ENCODE measurements at regions not wholly inside any gene's neighbourhood (a gene's known extent, or its start where the extent isn't known, plus 50 kb on each side); places are given as distances from the start of the nearest gene placed in this dataset.

DNA sequence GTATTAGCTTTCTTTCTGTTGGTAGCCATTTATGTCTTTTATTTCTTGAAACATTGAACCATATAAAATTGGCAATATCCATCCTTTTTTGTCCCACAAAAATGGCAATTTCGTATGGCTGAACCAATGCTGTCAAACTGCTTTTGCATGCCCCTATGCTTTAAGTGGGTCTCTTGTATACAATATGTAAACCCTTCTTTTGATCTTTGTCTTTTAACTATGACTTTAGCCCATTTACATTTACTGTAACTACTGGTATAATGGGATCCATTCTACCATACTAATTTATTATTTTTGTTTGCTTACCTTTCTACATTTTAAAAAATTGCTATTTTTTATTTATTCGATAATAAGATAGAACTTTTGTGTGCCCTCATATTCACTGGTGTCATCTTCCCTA lies 93.4 kb downstream of the TENT4A start:
- no peak for DNase-seq (ENCODE audit: low read depth)

DNA sequence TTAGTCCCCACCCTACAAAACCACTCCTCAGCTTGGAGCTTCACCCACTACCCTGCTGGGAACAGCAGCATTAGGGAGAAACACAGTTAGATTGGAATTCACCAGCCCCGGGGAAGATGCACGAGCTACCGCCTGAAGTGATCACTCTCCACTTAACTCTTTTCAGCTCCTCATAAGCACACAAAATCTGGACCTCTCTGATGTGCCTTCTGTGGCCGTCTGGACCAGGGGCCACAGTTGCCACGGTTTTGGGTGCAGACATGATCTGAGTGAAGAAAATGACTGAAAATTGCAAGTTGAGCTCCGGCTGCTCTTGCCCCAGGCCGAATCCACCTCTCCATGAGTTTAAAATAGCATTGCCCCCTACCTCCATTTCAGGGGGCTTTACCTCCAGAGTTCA lies 95.2 kb downstream of the TENT4A start:
- DNase-seq (ENCODE audit: low read depth): no peak

DNA sequence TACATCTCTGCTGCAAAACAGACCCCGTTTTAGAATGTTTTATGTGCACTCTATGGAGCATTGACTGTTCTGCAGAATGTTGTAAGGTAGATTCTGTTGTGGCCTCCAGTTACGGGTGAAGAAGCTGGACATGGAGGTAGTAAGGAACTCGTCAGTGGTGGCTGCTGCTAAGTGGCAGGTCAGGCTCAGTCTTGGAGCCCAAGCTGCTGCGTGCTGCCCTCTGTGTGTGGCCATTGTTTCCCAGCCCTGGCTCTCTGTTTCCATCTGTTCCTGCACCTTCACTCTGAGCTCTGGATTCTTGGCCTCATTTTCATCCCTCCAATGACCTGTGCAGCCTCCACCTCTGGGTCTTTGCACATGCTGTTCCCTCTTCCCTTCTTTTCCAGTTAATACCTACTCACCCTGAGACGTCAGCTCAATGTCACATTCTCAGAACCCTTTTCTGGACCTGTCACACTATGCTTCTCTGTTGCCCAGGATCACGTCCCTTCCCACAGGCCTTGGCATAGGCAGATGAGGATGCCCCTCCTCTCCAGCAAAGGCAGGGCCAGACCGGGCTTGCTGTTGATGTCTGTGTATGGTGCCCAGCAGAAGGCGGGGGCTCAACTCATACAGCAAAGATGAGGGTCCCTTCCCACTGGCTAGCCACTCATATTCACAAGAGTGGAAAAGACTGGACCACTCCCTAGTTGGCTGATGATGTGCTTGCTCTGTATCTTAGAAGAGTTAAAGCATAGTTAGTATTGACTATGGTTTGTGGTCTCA lies 97.6 kb downstream of the TENT4A start:
- DNase-seq (ENCODE audit: low read depth): no peak

DNA sequence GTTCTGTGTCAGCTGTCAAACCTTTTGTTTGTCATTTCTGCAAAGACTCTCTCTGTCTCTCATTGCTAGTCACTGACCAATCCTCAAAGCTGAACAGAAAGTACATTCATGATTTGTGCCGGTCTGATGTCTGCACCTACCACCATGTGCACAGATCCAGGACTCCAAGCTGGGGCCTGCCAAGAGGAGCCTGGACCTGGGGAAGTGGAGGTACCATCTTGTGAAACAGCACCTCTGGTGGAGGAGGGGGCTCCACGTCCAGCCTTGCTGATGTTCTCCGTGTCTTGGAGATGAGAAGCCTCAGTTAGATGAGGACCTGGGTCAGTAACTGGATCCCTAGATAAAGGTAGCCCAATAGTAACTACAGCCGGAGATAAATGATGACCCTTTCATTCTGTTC lies 98.9 kb downstream of the TENT4A start:
- no peak for DNase-seq (ENCODE audit: low read depth)

DNA sequence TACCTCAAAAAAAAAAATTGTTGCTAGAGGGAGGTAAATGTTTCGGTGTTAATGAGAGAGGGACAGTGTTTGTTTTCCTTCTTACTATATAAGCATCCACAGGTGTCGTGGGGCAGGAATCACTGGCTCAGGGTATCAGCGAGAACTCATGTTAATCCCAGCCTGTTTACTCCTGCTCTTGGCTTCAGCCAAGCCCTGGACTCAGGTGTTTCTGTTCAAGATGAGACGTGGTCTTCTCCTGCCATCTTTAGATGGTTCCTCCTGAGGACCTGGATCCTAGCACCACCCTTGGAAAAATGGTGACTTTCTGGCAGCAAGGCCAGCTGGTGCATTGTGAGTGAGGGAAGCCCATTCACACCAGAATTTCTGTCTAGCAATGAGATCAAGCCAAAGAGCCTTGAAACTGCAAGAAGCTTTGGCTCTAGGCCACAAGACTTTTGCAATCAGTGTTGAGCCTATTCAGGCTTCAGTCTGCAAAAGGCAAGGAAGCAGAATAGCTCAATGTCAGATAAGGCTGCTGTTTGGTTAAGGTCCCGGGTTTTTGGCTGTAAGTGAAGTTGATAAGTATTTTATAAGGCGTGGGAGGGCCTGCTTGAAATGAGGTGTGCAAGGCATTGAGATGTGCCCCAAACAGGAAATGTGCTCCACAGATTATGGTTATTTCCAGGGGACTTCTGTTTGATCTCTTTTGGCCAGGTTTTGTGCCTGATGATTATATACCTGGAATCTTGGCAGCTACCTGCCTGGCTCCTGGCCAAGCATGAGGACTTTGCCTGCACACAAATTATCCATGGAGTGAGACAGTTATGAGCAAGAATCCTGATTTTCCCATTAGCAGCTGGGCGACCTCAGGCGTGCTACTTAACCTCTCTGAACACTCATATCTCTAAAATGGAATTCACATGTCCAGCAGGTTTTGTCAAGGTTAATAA lies 99.8 kb downstream of the TENT4A start:
- no peak for DNase-seq (ENCODE audit: low read depth)

DNA sequence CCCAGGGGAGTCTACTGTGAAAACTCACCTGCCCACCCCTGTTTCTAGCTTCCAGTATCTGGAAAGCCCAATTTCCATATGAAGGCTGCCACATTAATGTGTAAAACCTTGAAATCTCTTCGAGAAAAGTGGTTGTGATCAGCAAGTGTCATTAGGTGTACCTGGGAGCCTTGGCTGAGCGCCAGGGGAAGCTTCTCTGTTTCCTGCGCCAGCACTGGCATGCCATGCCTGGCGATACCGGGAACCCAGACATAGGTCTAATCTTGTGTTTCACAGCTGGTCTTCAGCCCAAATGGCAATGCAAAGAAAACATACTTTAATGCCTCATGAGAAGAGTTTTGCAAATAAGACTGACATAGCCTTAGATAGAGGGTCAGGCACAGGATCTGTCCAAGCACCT lies 101.6 kb downstream of the TENT4A start:
- no peak for DNase-seq (ENCODE audit: low read depth)

DNA sequence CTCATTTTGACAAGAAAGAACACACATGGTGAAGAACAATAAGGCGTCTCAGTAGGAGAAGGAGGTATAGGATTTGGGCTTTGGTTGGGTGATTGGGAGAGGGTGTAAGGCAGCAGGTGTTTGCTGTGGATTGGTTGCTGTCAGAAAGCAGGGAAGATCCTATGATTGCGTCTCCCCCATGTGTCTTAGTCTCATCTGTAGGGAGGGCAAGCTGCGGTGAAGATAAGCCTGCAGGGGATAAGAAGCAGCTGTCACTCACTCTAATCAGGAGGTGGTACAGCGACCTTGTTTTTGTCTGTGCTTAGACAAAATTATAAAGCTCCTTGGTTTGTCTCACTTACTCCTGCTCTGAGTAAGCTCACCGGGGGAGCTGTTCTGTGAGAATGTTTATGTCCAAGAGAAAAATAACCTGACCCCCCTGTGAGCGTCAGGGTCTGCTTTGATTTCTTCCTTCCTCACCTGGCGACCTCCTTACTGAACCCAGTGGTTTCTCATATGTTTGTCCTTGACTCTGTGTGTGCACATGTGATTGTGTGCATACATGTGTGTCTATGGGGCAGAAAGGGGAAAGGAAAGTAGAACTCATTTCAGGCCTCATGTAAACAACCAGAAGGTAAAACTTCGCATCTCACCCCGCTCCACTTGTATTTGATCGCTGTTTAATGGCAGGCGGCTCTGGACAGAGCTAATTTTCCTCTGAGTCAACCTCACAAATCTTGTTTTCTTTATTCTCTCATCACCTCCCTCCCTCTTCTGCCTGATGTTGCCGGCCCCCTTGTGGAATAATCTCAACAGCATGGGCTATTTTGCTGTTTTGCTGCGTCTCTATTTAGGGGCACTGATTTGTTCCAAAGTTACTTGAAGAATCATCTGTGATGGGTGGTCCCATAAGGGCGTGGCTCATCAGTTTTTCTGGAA lies 105.6 kb downstream of the TENT4A start:
- DNase-seq (ENCODE audit: low read depth): no peak

DNA sequence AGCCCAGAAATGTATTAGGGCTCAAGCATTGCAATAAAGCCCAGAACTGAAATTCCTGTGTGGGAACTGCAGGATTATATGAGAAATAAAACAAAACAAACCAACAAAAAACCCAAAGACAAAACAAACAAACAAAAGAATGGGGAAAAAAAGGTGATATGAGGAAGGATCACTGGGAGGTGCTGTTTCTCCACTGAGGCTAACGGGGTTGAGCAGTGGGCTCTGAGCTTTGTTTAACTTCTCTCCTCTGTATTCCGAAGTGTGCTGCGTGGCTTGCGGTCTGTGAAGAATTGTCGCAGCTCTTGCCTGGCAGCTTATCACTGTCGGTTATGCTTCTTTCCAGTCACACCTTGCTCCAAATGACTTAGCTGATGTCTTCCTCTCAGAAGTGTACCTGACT lies 106.3 kb downstream of the TENT4A start:
- DNase-seq (ENCODE audit: low read depth): no peak

DNA sequence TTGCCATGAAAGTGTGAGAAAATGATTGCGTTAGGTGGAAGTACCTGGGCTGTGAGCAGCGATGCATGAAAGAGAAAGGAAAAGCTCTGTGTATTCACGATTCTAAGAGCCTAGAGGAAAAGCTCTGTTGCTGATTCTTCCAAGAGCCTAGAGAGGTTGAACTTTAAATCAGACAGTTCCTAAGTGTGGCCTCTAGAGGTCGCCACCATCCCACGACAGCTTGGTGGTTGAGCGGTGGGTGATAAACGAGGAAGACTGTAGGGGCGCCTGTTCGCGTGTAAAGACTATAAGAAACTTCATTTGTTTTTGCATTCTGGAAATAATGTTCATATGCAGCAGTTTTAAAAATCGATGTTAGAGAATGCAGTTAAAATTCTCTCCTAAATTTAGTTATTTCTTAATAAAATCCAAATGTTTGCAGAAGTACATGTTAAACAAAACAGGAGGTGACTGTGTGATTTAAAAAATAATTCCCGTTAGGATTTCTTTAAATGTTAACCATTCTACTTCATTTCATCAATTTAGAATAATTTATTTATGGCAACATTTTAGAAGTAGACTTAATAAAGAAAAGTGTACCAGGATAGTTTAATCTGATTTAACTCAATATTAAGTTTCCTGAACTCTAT lies 107.7 kb downstream of the TENT4A start:
- DNase-seq (ENCODE audit: low read depth): no peak

DNA sequence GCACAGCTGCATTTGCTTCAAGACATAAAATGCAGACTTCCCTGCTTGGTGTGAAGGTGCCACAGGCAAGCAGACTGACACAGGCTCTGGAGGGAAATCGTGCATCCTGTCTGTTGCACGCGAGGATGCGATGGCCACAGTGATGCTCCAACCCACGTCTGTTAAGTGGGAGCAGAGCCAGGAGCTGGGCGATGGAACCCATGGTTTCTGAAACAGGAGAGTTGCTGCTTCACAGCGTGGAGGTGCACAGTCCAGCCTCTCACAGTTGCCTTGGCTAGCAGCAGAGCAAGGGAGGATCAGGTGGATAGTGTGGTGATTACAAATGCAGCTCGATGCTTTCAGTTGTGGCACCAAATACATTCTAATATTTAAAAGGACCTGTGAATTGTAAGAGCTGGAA lies 108.8 kb downstream of the TENT4A start:
- no peak for DNase-seq (ENCODE audit: low read depth)

DNA sequence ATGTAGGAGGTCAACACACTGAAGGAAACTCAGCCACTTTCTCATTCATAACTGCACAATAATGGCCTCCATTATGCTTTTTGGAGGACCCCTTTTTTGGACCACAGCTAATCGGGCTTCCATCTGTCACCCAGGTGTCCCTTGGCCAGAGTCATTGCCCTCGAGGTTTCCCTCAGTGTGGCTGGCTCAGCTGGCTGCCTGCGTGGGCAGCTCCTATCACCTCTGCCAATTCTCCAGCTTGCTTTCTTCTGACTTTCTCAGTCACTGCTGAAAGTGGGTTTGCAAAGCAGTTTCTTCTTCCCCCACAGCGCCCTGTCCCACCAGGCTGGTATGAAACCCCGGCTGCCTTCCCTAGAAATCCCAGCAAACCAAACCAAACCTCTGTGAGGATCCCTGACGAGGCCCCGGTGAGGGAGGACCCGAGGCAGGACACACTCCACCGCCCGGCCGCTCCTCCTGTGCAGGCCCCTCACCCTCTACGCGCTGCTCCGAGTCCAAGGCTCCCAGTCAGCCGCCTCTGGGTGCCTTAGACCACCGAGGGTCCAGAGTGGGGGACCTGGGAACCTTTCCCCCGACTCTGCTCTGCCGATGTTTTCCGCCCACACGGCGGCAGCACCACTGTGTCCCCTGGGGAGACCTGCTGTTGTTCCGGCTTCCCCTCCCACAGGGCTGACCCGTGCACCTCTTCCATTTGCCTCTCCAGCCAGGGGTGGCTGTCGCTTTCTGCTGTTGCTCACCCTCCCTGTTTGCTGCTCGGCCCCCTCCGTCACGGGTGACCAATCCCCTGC lies 109.5 kb downstream of the TENT4A start:
- DNase-seq (ENCODE audit: low read depth): no peak

DNA sequence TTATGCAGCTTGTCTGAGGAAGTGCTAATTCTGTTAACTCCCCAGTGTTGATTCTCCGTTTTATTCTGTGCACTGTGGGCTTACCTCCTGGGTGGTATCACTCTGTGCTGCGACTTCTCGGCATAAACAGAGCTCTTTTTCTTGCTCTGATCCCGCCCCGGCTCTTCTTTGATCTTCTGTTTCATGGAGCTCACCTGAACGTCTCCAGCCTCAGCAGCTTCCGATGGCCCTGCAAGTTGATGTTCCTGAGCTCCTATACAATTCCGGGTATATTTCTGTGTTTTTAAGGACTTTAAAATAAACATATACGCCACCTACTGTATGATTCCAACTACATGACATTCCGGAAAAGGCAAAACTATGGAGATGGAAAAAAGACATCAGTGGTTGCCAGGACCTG lies 110.8 kb downstream of the TENT4A start:
- DNase-seq (ENCODE audit: low read depth): no peak

DNA sequence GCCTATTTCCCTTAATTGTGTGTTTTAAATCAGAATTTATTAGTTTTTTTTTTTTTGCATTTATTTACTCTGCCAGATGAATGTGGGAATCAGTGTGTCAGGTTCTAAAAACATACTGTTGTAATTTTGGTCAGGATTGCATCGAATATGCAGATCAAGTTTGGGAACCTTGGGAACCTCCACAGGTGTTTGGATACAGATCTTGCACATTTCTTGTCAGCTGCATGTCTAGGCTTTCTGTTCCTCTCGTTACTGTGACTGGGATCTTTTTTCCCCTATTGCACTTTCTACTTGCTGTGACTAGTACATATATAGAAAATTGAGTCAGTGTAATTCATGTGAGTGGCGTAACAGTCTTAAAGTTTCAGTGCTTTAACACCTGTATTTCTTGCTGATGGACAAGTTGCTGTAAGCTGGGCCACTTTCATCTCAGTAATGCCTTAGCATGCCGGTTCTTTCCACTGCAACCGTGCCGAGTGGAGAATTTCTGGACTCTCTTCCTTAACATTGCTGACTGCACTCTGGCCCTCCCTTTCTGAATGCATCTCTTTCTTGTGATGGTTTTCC lies 112.5 kb downstream of the TENT4A start:
- DNase-seq (ENCODE audit: low read depth): no peak

DNA sequence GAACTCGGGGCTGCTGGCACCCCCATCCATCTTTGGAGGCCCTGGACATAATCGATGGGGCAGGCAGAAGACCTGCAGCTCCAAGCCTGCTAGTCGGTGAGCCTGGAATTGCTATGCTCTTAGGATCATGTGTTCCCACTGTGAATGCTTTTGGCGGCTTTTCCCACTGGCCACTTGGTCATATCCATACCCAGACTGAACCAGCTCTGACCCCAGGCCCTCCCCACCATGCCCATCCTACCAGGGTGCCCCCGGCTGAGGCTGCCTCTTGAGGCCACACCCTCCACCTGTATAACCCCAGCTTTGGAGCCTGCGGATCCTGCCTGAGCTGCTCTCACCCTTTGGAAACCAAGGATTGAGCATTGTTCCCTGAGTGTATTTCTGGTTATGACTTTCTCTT lies 113.5 kb downstream of the TENT4A start:
- DNase-seq (ENCODE audit: low read depth): no peak

DNA sequence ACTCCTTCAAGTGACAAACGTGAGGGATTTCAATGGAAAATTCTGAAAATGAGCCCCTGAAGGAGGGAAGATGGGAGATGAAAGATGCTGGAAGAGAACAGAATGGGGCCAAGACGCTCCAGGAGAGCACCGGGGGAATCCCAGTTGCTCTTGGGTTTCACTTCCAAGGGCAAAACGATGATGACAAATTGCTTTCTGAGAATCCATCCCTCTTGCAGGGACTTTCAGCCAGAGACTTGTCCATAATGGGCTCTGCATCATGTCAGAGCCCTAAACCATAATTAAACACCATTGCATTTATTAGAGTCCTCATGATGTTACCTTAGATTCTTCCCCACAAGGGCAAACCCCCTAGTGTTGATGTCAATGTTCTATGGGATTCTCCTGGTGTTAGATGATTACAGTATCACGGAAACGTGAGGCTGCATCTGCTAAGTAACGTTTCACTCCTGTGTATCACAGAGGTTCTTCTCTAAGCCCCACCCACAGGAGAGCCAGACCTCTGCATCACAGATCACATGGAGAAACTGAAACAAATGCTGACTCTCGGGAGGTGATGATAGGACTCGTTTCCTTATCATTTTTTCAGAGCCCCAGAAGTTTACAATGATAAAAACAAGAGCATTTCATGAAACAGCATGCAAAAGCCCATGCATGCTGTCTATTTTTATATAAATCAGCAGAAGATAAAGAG lies 114.4 kb downstream of the TENT4A start:
- no peak for DNase-seq (ENCODE audit: low read depth)

DNA sequence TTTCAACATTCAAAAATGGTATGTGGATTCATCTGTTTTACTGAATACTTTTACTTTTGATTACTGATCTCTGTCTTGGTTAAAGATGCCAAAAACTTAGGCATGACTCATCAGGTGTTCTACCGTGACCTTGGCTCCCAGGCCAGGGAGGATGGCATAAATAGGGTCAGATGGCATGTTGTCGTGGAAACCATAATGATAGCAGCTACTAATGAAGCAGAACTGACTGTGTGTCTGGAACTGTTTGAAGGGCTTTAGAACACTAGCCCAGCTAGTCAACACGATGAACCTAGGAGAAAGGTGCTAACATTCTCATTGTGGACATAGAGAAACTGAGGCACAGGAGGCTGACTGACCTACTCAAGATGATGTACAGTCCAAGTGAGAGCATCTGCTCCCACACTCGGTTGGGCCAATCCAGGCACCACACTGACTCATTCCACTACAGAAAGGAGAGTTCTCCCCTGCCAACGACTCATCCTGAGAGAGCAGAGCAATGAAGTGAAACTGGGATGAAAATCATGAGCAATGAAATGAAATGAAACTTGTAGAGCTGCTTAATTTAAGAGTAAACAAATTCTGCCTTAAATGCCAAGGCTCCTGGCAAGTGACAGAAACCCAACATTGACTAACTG lies 116.0 kb downstream of the TENT4A start:
- no peak for DNase-seq (ENCODE audit: low read depth)

DNA sequence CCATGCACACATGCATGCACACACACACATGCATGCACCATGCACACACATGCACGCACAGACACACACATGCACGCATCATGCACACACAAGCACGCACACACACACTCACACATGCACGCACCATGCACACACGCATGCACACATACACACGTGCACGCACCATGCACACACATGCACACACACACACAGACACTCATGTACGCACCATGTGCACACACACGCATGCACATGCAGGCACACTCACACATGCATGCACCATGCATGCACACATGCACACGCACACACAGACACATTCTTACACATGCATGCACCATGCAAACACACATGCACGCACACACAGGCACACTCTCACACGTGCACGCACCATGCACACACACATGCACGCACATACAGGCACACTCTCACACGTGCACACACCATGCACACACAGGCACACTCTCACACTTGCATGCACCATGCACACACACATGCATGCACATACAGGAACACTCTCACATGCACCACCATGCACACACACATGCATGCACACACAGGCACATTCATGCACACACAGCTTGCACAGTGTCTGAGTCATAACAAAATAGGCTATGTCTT lies 117.5 kb downstream of the TENT4A start:
- DNase-seq (ENCODE audit: low read depth): no peak

DNA sequence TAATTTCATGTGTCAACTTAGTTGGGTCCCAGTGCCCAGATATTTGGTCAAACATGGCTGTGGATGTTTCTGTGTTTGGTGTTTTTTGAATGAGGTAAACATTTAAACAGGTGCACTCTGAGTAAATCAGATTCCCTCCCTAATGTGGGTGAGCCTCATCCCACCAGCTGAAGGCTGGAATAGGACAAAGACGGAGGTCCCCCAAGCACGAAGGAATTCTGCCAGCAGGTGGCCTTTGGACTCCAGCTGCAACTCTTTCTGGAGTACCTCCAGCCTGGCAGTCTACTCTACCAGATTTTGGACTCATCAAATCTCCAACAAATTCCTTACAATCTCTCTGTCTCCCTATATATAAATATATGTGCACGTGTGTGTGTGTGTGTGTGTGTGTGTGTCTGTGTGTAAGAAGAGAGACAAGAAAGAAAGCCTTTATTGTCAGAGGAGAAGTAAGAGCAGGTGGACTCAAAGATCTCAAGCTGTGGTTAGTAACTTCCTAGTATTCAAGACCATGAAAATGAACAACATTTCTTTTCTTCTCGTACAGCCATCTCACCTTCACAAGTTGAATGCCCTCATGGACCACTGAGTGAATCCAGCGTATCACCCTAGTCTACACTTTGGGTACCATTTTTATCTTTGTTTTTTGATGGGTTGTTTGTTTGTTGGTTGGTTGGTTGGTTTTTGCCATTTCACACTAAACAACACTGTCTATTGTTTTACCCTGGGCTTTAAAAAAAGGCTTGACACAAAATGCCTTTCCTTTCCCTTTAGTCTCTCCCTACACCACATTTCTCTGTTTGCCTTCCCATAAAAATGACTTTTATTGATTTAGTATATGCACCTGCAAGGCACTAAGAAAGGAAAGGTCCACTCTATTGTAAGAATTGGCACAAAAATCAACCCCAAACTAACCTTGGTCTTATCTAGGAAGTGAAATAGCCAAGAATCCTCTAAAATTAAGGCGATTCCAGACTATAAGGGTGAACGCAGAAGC lies 118.7 kb downstream of the TENT4A start:
- no peak for DNase-seq (ENCODE audit: low read depth)
